Choroid plexus epithelial cell (primary cell): ENCODE measurements at regions not wholly inside any gene's neighbourhood (a gene's known extent, or its start where the extent isn't known, plus 50 kb on each side); places are given as distances from the start of the nearest gene placed in this dataset.
"Not testable (repeated sequence)": the region's sequence is repeated elsewhere in the genome, so short reads cannot be mapped to it uniquely, and the experiment has no call there.

Experiments used
- DNase-seq: peaks from one replicate; pipeline ENCODE4 v3.0.0-alpha.2; 2010; ENCODE audit warnings: low read depth
- H3K4me3 ChIP-seq: 2 replicates; pipeline ENCODE4 v1.5.1; 2011; ENCODE audit warnings: low read depth, mild to moderate bottlenecking, control low read depth, low read length, moderate library complexity
- TF ChIP-seq, protein P1 (sequence below): conservative IDR thresholded peaks from 2 replicates; pipeline ENCODE4 v1.5.1; 2011; ENCODE audit warnings: low read depth, mild to moderate bottlenecking, control low read depth, inconsistent platforms, low read length, moderate library complexity

DNA sequence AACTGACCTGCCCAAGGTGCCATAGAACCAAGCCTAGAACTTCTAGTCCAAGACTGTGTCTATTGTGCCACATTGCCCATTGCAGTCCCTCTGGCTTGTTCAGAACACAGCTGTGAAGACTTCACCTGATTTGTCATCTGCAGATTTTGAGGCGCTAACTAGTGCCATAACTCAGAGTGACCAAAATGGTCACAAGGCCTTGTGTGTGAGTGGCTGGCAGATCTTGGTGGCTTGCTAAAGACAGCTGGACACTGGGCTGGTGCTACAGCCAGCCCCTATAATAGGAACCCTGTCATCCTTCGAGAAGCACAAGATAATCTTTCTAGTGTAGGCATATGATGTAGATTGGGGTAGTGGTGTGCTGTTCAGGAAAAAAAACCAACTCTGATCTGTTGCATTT lies 63.7 kb upstream of the IFNLR1 start:
- DNase-seq = no peak
- TF ChIP-seq, protein P1, sequence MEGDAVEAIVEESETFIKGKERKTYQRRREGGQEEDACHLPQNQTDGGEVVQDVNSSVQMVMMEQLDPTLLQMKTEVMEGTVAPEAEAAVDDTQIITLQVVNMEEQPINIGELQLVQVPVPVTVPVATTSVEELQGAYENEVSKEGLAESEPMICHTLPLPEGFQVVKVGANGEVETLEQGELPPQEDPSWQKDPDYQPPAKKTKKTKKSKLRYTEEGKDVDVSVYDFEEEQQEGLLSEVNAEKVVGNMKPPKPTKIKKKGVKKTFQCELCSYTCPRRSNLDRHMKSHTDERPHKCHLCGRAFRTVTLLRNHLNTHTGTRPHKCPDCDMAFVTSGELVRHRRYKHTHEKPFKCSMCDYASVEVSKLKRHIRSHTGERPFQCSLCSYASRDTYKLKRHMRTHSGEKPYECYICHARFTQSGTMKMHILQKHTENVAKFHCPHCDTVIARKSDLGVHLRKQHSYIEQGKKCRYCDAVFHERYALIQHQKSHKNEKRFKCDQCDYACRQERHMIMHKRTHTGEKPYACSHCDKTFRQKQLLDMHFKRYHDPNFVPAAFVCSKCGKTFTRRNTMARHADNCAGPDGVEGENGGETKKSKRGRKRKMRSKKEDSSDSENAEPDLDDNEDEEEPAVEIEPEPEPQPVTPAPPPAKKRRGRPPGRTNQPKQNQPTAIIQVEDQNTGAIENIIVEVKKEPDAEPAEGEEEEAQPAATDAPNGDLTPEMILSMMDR = no peak
- H3K4me3 ChIP-seq = no peak overlapping the region

DNA sequence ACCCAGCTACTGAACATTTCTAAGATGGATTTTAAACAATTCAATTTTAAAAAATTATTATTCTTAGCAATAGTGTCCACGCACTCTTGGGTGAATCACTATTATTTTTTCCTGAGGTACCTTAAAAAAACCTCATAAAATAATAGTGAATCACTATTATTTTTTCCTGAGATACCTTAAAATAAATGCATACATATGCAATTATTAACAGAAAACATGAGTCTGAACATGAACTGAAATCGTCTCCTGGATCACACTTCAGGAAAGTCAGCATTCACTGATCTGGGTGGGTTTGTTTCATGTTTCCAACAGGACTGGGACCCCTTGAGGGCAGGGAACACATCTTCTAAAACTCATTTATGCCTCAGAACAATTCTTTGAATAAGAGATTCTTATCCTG lies 63.1 kb upstream of the IFNLR1 start:
- no peak for DNase-seq
- no peak overlapping the region for H3K4me3 ChIP-seq
- TF ChIP-seq, protein P1 = no peak

DNA sequence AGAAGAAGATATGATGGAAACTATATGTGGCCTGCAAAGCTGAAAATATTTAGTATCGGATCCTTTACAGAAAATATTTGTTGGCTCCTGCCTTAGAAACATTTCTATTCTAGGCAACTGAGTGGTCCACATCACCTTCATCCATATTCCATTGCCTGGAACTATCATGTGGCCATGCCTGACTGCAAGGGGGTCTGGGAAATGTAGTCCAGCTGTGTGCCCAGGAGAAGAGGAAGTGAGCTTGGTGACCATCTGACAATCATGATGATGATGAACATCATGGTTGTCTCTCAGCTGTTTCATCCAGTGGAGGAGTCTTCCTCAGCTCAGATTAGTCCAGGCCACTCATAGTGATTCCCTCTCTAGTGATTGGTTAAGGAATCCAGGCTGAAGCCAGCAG lies 61.8 kb upstream of the IFNLR1 start:
- no peak for DNase-seq
- TF ChIP-seq, protein P1 = no peak
- no peak overlapping the region for H3K4me3 ChIP-seq

GRCh38 chr1:24247337-24247736 lies 60.2 kb upstream of the IFNLR1 start:
- not testable (repeated sequence) for DNase-seq, H3K4me3 ChIP-seq

- TF ChIP-seq, protein P1 = no peak
- H3K4me3 ChIP-seq = no peak overlapping the region
- no peak for DNase-seq
These were observed 57.6 kb upstream of the IFNLR1 start for GRCh38 chr1:24244519-24245268.

DNA sequence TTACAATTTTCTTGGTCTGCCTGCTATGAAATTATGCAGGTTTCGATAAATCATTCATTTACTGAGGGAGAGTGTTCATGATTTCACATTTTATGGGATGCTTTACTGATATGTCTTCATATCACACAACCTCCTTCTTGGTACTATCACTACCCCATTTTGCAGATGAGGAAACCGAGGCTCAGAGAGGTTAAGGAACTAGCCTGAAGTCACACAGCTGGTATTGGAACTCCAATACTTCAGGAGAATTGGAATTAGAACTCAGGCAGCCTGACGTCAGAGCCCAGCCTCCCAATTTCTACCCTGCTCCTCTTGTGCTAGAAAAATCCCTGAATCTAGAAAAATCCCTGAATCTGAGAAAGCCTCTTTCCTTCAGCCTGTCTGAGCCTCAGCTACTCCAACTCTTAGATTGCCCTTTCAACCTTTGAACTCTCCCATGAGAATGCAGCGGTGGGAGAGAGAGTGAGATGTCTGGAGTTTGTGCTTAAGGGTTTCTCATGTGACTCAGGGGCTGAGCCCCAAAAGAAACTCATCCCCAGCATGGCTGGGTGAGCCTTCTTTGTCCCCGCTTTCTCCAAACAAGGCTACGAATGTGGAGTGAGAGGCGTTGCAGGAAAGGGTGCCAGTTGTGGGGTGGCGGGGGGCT lies 50.8 kb upstream of the IFNLR1 start:
- no peak overlapping the region for H3K4me3 ChIP-seq
- DNase-seq = no peak
- TF ChIP-seq, protein P1 = no peak

DNA sequence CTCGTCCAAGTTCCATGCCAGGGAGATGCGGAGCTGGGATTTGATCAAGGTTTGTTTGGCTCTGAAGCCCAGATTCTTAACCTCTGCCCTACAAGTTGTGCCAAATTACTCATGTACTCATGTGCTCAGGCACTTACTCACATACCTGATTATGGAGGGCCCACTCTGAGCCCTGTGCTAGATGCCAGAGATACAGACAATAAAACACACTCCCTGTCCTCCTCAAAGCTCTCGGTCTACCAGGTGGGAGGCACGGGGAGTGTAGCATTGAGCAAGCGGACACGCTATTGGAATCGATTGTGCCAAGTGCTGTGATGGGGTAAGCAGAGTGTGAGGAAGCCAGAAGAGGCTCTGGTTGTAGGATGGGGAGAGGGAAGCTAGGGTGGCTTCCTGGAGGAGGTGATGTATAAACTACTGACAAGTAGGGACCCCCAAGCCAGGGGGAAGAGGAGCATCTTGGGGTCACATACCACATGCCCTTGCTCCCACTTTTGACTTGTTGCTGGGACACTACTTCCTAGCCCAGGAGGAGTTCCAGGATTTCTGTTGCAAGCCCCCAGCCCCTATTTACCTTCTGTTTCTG lies 49.8 kb upstream of the IFNLR1 start:
- no peak overlapping the region for H3K4me3 ChIP-seq
- peak; percentile 61 for DNase-seq
- TF ChIP-seq, protein P1 = no peak
